Endothelial cell of umbilical vein (primary cell): ENCODE measurements at regions not wholly inside any gene's neighbourhood (a gene's known extent, or its start where the extent isn't known, plus 50 kb on each side); places are given as distances from the start of the nearest gene placed in this dataset.

Source experiments
- BruUV-seq: library from RNA; stranded (reverse); fragments of 400-500 nt; replicated peaks from 2 replicates; lab custom pipeline; 2021; lab: Mats Ljungman, UMichigan
- CTCF ChIA-PET: fragments of 300-600, 350-600 bp; sonication (Branson Sonifier 250); formaldehyde crosslinking; loops from one replicate; lab custom pipeline; 2021; ENCODE audit warnings: antibody characterized with exemption, inconsistent platforms; lab: Charles Lee
- POLR2A ChIA-PET: fragments of 300-600, 350-600 bp; sonication (Branson Sonifier 250); formaldehyde crosslinking; loops from one replicate; lab custom pipeline; 2021; ENCODE audit warnings: antibody characterized with exemption, inconsistent platforms; lab: Charles Lee
- DNase-seq: peaks from one replicate; pipeline ENCODE4 v3.0.0-alpha.2; 2011; ENCODE audit warnings: low read depth, low spot score
- FAIRE-seq: peaks from 2 replicates; lab custom pipeline; 2011; peaks lifted over from hg19 to GRCh38; lab: Jason Lieb, UNC
- H2AFZ ChIP-seq: 2 replicates; pipeline ENCODE4 v1.6.0; 2012; ENCODE audit warnings: low read depth, low read length, control low read depth, inconsistent platforms
- H3K27ac ChIP-seq: 2 replicates; pipeline ENCODE4 v1.5.1; 2011; ENCODE audit warnings: low read depth, mild to moderate bottlenecking, control low read depth, low read length, moderate library complexity; ENCODE audit not compliant: insufficient read depth
- H3K27me3 ChIP-seq, 2 experiments: 2 replicates each; pipeline versions ENCODE4 v1.6.0 to v1.6.1; 2011; ENCODE audit warnings: low read length in 2 of 2, mixed read lengths in 1 of 2; ENCODE audit not compliant: control insufficient read depth in 2 of 2, insufficient read depth in 2 of 2
- H3K36me3 ChIP-seq, 2 experiments: 2 replicates in 1 of 2; 3 replicates in 1 of 2; pipeline ENCODE4 v1.5.1; 2011; ENCODE audit warnings: low read length in 2 of 2, mild to moderate bottlenecking in 1 of 2, moderate library complexity in 1 of 2; ENCODE audit not compliant: control insufficient read depth in 2 of 2, insufficient read depth in 2 of 2; ENCODE audit errors: extremely low read depth in 1 of 2
- H3K4me1 ChIP-seq: 3 replicates; pipeline ENCODE4 v1.5.1; 2011; ENCODE audit warnings: mild to moderate bottlenecking, low read length; ENCODE audit not compliant: control insufficient read depth, insufficient read depth; ENCODE audit errors: extremely low read depth
- H3K4me2 ChIP-seq: 2 replicates; pipeline ENCODE4 v1.6.1; 2011; ENCODE audit warnings: low read length, control low read depth, mixed read lengths; ENCODE audit not compliant: insufficient read depth
- H3K4me3 ChIP-seq, 3 experiments: fragments of 200-600 bp in 1 of 3; sonication (generic), shearing (Covaris generic) in 1 of 3; replicated peaks in 1 of 3; 2 replicates each; pipeline ENCODE4 v1.5.1; 2011 to 2016; ENCODE audit warnings: control low read depth in 3 of 3, low read length in 3 of 3, mild to moderate bottlenecking in 2 of 3, inconsistent platforms in 1 of 3, low read depth in 1 of 3, moderate library complexity in 1 of 3; ENCODE audit not compliant: insufficient read depth in 1 of 3
- H3K79me2 ChIP-seq: 2 replicates; pipeline ENCODE4 v1.6.0; 2012; ENCODE audit warnings: low read length, inconsistent platforms; ENCODE audit not compliant: control insufficient read depth, insufficient read depth
- H3K9ac ChIP-seq: replicated peaks from 2 replicates; pipeline ENCODE3; 2011; ENCODE audit warnings: low read length, control low read depth; ENCODE audit not compliant: insufficient read depth; ENCODE audit errors: extremely low read depth
- H3K9me1 ChIP-seq: replicated peaks from 3 replicates; pipeline ENCODE4 v1.6.0; 2011; ENCODE audit warnings: mild to moderate bottlenecking, low read length; ENCODE audit not compliant: control insufficient read depth, insufficient read depth; ENCODE audit errors: extremely low read depth
- H3K9me3 ChIP-seq: replicated peaks from 2 replicates; pipeline ENCODE4 v1.5.1; 2012; ENCODE audit warnings: low read length, inconsistent platforms; ENCODE audit not compliant: control insufficient read depth, insufficient read depth
- H4K20me1 ChIP-seq: replicated peaks from 2 replicates; pipeline ENCODE3; 2011; ENCODE audit warnings: mild to moderate bottlenecking, low read length; ENCODE audit not compliant: control insufficient read depth, insufficient read depth; ENCODE audit errors: extremely low read depth
- CTCF ChIP-seq, 2 donors: IDR thresholded peaks; 1 replicate in 1 of 2; 2 replicates in 1 of 2; pipeline ENCODE4 v1.5.1; 2011; ENCODE audit warnings: low read length in 2 of 2, mild to moderate bottlenecking in 2 of 2, moderate library complexity in 2 of 2, control low read depth in 1 of 2, inconsistent platforms in 1 of 2, low read depth in 1 of 2; ENCODE audit not compliant: insufficient read depth in 1 of 2; ENCODE audit errors: extremely low read depth in 1 of 2
- EZH2 ChIP-seq: IDR thresholded peaks from 2 replicates; pipeline ENCODE4 v1.6.1; 2012; ENCODE audit warnings: borderline replicate concordance, low read depth, mild to moderate bottlenecking, moderate library complexity, low read length, inconsistent platforms; ENCODE audit not compliant: severe bottlenecking
- FOS ChIP-seq: IDR thresholded peaks from 2 replicates; pipeline ENCODE4 v1.6.1; 2011; ENCODE audit warnings: mild to moderate bottlenecking, low read length, moderate library complexity, borderline replicate concordance; ENCODE audit not compliant: insufficient read depth
- GATA2 ChIP-seq: IDR thresholded peaks from 2 replicates; pipeline ENCODE4 v1.7.0; 2011; ENCODE audit warnings: low read depth, mild to moderate bottlenecking, moderate library complexity, mixed read lengths, low read length; ENCODE audit not compliant: insufficient read length, insufficient read depth
- JUN ChIP-seq: IDR thresholded peaks from 2 replicates; pipeline ENCODE4 v1.6.1; 2011; ENCODE audit warnings: borderline replicate concordance, low read depth; ENCODE audit not compliant: insufficient read length, insufficient read depth
- MAX ChIP-seq: IDR thresholded peaks from 2 replicates; pipeline ENCODE4 v1.6.1; 2011; ENCODE audit not compliant: insufficient read depth, insufficient read length
- dilution Hi-C: fragments of 300-500 bp; cut with MboI; formaldehyde crosslinking; loops from one replicate; pipeline ENCODE4 v1.15.0; 2019; ENCODE audit warnings: low sequenced_read_pairs; ENCODE audit not compliant: extremely low pct_ligation_motif_present
- intact Hi-C: fragments of 100-400 bp; cut with micrococcal nuclease; formaldehyde crosslinking; loops from one replicate; pipeline ENCODE4 v1.10.0; 2022

GRCh38 chr4:181312066-181312465, 931.1 kb upstream of the TENM3 start:
- Histone ChIP-seq H3K9ac (no peak overlapping the region), H3K9me3 (no peaks in the 10 kb centered on the region), H4K20me1 (no peaks in the 10 kb centered on the region), H3K4me3 (no peak overlapping the region), H2AFZ (no peak overlapping the region), H3K27ac (no peak overlapping the region), H3K36me3 (no peaks in the 10 kb centered on the region), H3K9me1 (no peaks in the 10 kb centered on the region), H3K4me2 (no peak overlapping the region), H3K4me1 (no peaks in the 10 kb centered on the region), H3K79me2 (no peaks in the 10 kb centered on the region), H3K27me3 (no peaks in the 10 kb centered on the region)
- POLR2A ChIA-PET = no interaction called here
- FAIRE-seq = no peak
- CTCF ChIA-PET = no interaction called here
- intact Hi-C loops = no loop called here
- BruUV-seq = no TSS peak
- TF ChIP-seq FOS (no peak), CTCF (IDR thresholded peaks at IDR 0.05; ENCODE audit: extremely low read depth in 1 of 2, insufficient read depth in 1 of 2, low read depth in 1 of 2, low read length in 2 of 2) (no peak), EZH2 (no peak), MAX (no peak), JUN (no peak), GATA2 (no peak)
- DNase-seq = no peak
- dilution Hi-C loops = no loop called here
